ACHN (cell line): ENCODE measurements at regions not wholly inside any gene's neighbourhood (a gene's known extent, or its start where the extent isn't known, plus 50 kb on each side); places are given as distances from the start of the nearest gene placed in this dataset.

Experiments
- DNase-seq: peaks from one replicate; pipeline ENCODE4 v3.0.0-alpha.2; 2015
- in situ Hi-C: cut with HindIII; loops from 2 replicates; pipeline ENCODE4 v1.10.0; 2017; ENCODE audit warnings: low sequenced_read_pairs, low pct_ligation_motif_present, low pct_unique_long_range_greater_than_20kb

DNA sequence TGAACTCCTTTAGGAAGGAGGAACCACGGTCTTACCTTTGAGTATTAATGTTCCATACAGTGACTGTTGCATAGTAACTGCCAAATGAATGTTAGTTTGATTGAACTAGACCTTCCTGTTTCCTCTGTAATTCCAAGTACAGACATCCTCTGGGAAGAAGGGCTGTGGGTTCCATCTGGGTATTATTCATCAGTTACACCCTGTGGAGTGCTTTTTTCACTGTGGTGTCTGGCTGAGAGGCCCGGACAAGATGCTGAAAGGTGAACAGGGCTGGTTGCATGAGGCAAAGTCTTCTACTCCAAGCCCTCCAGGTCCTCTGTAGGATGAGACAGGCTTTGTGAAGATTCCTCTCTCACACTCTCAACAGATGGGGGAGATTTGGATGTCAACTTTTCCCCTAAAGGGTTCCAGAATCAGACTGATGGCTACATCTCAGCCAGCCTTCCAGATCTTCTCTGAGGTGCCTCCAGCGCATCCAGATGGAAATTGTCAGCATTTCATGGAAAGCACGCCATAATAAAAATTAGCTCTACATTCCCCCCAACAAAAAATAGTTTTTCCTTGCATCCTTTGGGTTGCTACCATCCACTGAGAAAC is 230.9 kb downstream of the GAS1 start:
- in situ Hi-C loops = no loop called here
- DNase-seq = no peak

- no peak for DNase-seq
- in situ Hi-C loops = no loop called here
These were observed 232.3 kb downstream of the GAS1 start for GRCh38 chr9:86714999-86715398.

- no peak for DNase-seq
- in situ Hi-C loops = no loop called here
These were observed 233.3 kb downstream of the GAS1 start for GRCh38 chr9:86713970-86714369.

GRCh38 chr9:86713470-86713869 is 233.8 kb downstream of the GAS1 start:
- DNase-seq = no peak
- in situ Hi-C loops = no loop called here

DNA sequence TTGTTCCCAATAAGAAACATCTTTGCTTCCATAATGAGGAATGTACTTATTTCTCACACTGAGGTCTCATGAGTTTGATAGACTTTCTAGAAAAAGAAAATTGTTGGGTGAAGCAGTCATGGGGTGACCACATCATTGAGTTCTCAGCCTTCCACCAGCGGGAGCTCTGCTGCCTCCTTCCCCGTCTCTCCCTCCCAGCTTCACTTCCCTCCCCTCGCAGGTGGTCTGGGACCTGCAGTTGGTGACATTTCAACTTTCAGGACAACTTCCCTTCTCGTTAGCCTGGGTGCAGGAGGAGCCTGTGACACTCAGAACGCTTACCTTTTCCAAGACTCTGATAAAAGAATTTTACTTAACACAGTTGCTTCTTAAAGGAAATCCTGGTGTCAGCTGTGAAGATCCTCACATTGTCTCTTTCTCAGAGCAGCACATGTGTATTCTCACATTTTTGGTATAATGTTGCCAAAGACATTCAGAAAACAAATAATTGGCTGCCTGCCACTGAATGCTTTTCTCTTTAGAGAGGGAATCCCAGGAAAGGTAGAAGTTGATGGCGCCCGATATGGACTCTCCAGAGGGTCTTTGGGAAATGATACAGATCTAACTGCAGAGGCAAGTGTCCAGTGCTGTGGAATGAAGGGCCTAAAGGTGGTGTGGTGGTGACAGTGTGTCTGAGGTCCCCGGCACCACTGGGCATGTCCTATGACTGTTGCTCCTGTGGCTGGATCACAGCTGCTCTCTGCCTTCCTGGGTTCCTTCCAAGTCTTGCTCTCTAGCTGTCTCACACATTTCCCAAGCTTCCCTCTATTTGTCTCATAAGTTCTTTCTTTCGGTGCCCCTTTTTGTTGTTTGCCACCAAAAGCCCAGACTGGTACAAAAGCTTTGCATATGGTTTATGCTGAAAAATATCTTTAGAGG is 238.1 kb downstream of the GAS1 start:
- in situ Hi-C loops = no loop called here
- no peak for DNase-seq

GRCh38 chr9:86707932-86708510 is 239.3 kb downstream of the GAS1 start:
- in situ Hi-C loops = no loop called here
- DNase-seq = no peak

DNA sequence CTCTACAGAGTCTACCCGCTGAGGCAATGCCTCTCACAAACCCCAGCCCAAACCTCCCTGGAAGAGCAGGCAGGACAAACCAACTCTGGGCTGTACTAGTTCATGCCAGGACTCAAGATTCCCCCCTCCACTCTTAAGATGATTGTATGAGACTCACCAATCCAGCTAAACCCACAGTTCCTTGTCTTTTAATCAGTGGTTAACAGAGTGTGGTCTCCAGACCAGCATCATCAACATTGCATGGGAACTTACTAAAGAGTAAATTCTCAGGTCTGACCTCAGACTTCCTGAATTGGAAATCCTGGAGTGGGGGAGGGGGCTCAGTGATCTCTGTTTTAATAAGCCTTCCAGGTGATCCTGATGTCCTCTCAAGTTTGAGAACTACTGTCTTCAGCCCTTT is 240.9 kb downstream of the GAS1 start:
- in situ Hi-C loops = no loop called here
- DNase-seq = no peak

DNA sequence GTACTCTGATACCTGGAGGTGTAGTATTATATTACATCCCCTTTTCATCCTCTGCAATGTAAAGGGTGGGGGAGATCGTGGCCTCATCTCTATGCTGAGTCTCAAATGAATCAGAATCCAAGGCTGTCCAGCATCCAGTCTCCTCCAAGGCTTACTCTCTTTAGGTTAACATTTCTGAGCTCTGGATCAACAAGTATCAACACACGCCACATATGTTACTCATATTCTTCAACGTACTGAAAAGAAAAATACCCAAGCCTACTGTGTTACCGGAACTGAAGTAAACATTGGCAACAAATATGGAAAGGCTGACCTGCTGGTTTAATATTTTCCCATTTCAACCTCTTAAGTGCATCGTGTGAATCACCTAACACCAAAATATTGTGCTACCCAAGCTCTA is 241.8 kb downstream of the GAS1 start:
- in situ Hi-C loops = no loop called here
- DNase-seq = no peak

GRCh38 chr9:86703346-86703745 is 244.0 kb downstream of the GAS1 start:
- DNase-seq = no peak
- in situ Hi-C loops = no loop called here

DNA sequence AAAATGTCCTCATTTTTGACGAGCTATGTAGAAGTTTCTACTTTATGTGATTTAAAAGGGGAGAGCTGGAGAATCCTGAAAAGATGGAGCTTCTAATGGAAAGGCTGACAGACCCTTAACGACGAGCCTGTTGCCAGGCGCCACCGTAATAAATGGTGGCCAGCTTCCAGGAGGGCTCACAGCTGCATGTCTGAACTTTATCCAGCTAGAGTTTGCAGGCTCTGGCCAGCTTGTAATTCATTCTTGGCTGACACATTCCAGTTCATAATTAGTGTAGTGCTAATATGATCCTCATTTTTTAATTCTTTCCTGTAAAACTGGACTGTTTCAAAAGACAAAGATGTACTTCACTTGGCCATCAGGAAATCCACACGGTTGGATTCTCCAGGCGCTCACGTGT is 246.7 kb downstream of the GAS1 start:
- in situ Hi-C loops = no loop called here
- DNase-seq = no peak

DNA sequence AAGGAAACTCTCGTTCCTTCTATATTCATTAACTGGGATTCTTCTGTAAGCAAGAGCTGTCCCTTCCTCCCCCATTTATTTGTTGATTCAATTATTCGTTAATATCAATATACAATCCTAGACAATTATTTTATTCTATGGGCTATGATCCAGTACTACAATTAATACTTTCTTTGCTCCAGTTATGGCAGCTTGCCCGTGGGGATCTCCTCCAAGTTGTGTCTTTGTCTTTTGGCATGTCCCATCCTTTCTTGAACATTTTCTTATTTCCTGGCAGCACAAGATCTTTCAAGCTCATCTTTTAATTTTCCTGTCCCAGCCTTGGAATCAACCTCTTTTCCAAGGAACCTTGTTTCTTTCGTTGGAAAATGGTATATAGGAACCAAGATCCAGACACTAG is 249.3 kb downstream of the GAS1 start:
- DNase-seq = no peak
- in situ Hi-C loops = no loop called here

- no peak for DNase-seq
- in situ Hi-C loops = no loop called here
These were observed 250.1 kb downstream of the GAS1 start for GRCh38 chr9:86697213-86697612.

DNA sequence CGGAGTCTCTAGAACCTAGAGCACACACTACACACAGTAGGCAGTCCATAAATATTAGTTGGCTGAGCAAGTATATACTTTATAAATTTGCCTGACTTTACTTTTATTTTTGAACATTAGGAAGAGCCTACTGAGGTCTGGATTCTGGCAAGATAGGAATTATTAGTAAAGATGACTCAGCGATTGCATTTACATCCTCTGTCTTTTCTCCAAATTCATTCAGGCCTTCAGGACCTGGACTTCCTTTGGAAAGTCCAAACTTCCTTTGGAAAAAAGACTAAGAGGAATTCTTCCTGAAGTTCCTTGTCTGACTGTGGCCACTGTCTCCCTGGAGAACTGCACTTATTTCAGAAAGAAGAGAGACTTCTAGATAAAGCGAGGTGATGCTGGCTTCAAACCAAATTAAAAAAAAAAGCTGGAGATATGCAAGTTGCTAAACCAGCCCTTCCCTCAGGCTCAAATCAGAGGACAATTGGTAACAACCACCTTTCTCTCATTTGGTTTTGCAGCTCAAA is 251.3 kb downstream of the GAS1 start:
- in situ Hi-C loops = no loop called here
- DNase-seq = no peak

DNA sequence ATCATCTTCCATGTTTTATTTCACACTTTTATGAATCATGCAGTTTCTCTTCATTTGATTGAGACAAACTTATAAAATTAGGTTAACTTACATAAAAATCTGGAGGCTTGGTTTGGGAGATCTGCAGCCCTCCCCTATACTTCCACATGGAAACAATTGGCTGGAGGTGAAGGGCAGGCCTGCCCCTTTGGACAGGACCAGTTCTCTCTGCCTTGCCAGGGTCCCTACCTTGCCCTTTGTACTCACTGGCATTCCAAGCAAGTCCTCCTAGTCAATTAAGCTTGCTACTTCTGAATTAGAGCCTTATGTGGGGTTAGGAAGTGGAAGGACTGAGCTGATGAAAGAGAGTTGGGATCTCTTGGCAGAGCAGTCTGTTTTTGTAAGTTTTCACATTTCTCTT is 257.3 kb downstream of the GAS1 start:
- no peak for DNase-seq
- in situ Hi-C loops = no loop called here

DNA sequence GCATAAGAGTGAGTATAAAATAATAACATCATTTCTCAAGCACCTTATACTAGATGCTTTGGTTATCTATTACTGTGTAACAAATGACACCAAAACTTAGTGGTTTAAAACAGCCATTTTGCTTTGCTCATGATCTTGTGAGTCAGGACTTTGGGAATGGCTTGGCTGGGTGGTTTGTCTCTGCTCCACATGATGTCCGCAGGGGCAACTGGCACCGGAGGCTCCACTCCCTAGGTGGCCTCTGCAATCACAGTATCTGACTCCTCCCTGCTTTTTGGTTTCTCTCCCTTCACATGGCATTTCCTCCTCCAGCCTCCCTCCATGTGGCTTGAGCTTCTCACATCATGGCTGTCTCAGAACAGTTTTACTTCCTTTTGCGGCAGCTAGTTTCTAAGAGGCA is 259.5 kb downstream of the GAS1 start:
- in situ Hi-C loops = no loop called here
- DNase-seq = no peak

DNA sequence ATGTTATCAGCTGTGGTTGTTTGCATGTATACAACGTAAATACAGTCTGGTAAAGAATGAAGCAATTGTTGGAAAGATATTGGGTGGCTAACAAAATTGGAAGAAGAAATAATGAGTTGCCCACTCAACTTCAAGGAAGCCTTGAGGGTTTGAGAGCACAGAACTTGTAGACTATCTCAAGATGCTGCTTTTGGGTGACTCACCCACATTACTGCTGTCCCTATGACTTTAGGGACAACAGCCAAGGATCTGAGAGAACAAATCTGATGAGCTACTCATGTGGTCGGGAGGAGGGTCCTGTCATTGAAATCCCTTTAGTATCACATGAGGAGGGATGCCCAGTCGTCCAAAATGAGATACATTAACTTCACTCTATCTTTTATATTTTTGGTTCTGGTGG is 261.8 kb downstream of the GAS1 start:
- no peak for DNase-seq
- in situ Hi-C loops = no loop called here

GRCh38 chr9:86684148-86684547 is 263.2 kb downstream of the GAS1 start:
- DNase-seq = no peak
- in situ Hi-C loops = no loop called here

GRCh38 chr9:86682240-86682639 is 265.1 kb downstream of the GAS1 start:
- in situ Hi-C loops = no loop called here
- DNase-seq = no peak

DNA sequence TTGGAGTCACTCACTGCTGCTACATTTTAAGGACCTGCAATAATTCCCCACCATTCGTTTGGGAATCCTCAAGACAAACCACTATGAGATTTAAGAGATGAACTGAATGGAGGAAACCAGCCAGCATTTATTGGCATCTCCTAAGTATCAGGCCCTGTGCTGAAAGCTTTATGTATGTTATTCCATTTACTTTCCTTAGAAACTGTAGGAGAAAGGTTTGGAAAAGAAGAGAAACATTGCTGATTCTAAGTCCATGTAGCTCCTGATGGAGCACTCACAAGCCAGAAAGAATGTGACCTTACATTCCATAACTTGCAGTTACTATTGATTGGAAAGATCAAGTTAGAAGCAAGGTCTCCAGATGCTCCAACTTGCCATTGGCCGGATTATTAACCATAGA is 267.4 kb downstream of the GAS1 start:
- no peak for DNase-seq
- in situ Hi-C loops = no loop called here

DNA sequence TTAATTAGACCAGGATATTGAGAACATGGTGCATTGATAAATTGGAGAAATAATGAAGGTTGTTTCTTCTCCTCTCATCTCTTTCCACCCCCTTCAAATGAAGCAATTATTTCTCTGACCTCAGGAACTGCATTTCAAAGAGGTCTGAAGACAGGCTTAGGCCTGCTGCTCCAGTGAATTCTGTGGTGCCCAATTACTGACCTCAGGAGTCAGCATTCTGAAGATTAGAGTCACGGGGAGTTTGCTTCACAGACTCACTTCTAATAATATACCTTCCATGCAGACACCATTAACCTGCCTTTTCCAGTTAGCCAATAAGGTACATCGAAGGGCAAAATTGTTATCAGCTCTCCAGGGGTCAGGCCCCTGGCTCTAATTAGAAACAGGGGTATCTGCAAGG is 270.9 kb downstream of the GAS1 start:
- no peak for DNase-seq
- in situ Hi-C loops = no loop called here
